ENCODE measurements at regions not wholly inside any gene's neighbourhood (a gene's known extent, or its start where the extent isn't known, plus 50 kb on each side); places are given as distances from the start of the nearest gene placed in this dataset.

- Mint-ChIP-seq H3K27ac (no peak overlapping the region), H3K9me3 (no peaks in the 10 kb centered on the region), H3K36me3 (no peaks in the 10 kb centered on the region), H3K4me1 (peaks cover 34% of the 10 kb centered on the region), H3K4me3 (no peak overlapping the region), H3K27me3 (ENCODE audit: low read depth) (no peaks in the 10 kb centered on the region; the same call in 1 of the 2 replicates)
- DNase-seq (ENCODE audit: low spot score) (no peak), ATAC-seq (peak; percentile 85)
- ChIA-PET CTCF (interaction anchor here (0.9 kb wide), 1 partner anchor 244 kb away, joined by 3 read pairs; no protein-coding TSS in a partner anchor), POLR2A (no interaction called here)
- TF ChIP-seq TEAD4 (CRISPR knock-in tag; IDR thresholded peaks at IDR 0.05): no peak
- TF ChIP-seq ZNF423 (CRISPR knock-in tag; IDR thresholded peaks at IDR 0.05): no peak
- no peak for TF ChIP-seq ELF4 (CRISPR knock-in tag; IDR thresholded peaks at IDR 0.05; ENCODE audit: low read depth)
- TF ChIP-seq CTCF (IDR thresholded peaks at IDR 0.05): no peak
- no peak for TF ChIP-seq MLX (CRISPR knock-in tag; IDR thresholded peaks at IDR 0.05)
- TF ChIP-seq TCF7 (CRISPR knock-in tag; IDR thresholded peaks at IDR 0.05; ENCODE audit: low read depth): no peak
Measured at GRCh38 chr12:23099604-23100003, 474.6 kb downstream of the ETNK1 start.

- CTCF ChIA-PET: no interaction called here
- Mint-ChIP-seq H3K4me3 (no peak overlapping the region), H3K9me3 (no peaks in the 10 kb centered on the region), H3K4me1 (0 out of 2 replicates have a peak, but pooled peaks cover 4% of the 10 kb centered on the region), H3K27me3 (ENCODE audit: low read depth) (no peaks in the 10 kb centered on the region), H3K27ac (no peak overlapping the region), H3K36me3 (no peaks in the 10 kb centered on the region)
- POLR2A ChIA-PET: no interaction called here
- DNase-seq (ENCODE audit: low spot score) (no peak), ATAC-seq (no peak)
- TF ChIP-seq PRRX2 (CRISPR knock-in tag; IDR thresholded peaks at IDR 0.05): no peak
- no peak for TF ChIP-seq ZNF232 (CRISPR knock-in tag; IDR thresholded peaks at IDR 0.05)
- no peak for TF ChIP-seq SMAD3 (CRISPR knock-in tag; IDR thresholded peaks at IDR 0.05; ENCODE audit: borderline replicate concordance)
- no peak for TF ChIP-seq CREM (CRISPR knock-in tag; IDR thresholded peaks at IDR 0.05)
- no peak for TF ChIP-seq E2F5 (CRISPR knock-in tag; IDR thresholded peaks at IDR 0.05)
- no peak for TF ChIP-seq TCF7 (CRISPR knock-in tag; IDR thresholded peaks at IDR 0.05; ENCODE audit: low read depth)
- no peak for TF ChIP-seq GRHL2 (CRISPR knock-in tag; IDR thresholded peaks at IDR 0.05; ENCODE audit: insufficient replicate concordance, severe bottlenecking)
Measured at GRCh38 chr12:23108957-23109356, 484.0 kb downstream of the ETNK1 start.

- TF ChIP-seq SMAD4 (CRISPR knock-in tag; IDR thresholded peaks at IDR 0.05) (no peak), E2F5 (CRISPR knock-in tag; IDR thresholded peaks at IDR 0.05) (no peak), FOXK1 (CRISPR knock-in tag; IDR thresholded peaks at IDR 0.05) (no peak)
- H3K27ac Mint-ChIP-seq: no peak overlapping the region
- no peaks in the 10 kb centered on the region for H3K27me3 Mint-ChIP-seq (ENCODE audit: low read depth)
- peaks cover 18% of the 10 kb centered on the region for H3K4me1 Mint-ChIP-seq
- DNase-seq (ENCODE audit: low spot score): no peak
- no peaks in the 10 kb centered on the region for H3K9me3 Mint-ChIP-seq
- no peak overlapping the region for H3K4me3 Mint-ChIP-seq
- no peaks in the 10 kb centered on the region for H3K36me3 Mint-ChIP-seq
- ATAC-seq: peak; percentile 44
- ChIA-PET POLR2A (no interaction called here), CTCF (no interaction called here)
Measured at GRCh38 chr12:23113781-23114180, 488.8 kb downstream of the ETNK1 start.

- Mint-ChIP-seq H3K9me3 (no peaks in the 10 kb centered on the region), H3K36me3 (no peaks in the 10 kb centered on the region), H3K4me1 (peaks cover 18% of the 10 kb centered on the region), H3K27me3 (ENCODE audit: low read depth) (no peaks in the 10 kb centered on the region), H3K27ac (no peak overlapping the region), H3K4me3 (no peak overlapping the region)
- CTCF ChIA-PET: no interaction called here
- POLR2A ChIA-PET: no interaction called here
- no peak for ATAC-seq
- DNase-seq (ENCODE audit: low spot score): no peak
- TF ChIP-seq FOXP1 (CRISPR knock-in tag; IDR thresholded peaks at IDR 0.05; ENCODE audit: borderline replicate concordance) (no peak), ZNF281 (CRISPR knock-in tag; IDR thresholded peaks at IDR 0.05) (no peak), ETV6 (CRISPR knock-in tag; IDR thresholded peaks at IDR 0.05) (no peak), PRDM15 (CRISPR knock-in tag; IDR thresholded peaks at IDR 0.05) (no peak), ATF3 (CRISPR knock-in tag; conservative IDR thresholded peaks at IDR 0.05) (no peak)
Measured at GRCh38 chr12:23115984-23116383, 491.0 kb downstream of the ETNK1 start.
